Endometrial microvascular endothelial cells (primary cell): ENCODE measurements at regions not wholly inside any gene's neighbourhood (a gene's known extent, or its start where the extent isn't known, plus 50 kb on each side); places are given as distances from the start of the nearest gene placed in this dataset.

Source experiments
- in situ Hi-C: cut with HindIII; loops from 2 replicates; pipeline ENCODE4 v1.10.0; 2017; ENCODE audit warnings: low sequenced_read_pairs, low pct_unique_long_range_greater_than_20kb; ENCODE audit errors: inconsistent ontology term

DNA sequence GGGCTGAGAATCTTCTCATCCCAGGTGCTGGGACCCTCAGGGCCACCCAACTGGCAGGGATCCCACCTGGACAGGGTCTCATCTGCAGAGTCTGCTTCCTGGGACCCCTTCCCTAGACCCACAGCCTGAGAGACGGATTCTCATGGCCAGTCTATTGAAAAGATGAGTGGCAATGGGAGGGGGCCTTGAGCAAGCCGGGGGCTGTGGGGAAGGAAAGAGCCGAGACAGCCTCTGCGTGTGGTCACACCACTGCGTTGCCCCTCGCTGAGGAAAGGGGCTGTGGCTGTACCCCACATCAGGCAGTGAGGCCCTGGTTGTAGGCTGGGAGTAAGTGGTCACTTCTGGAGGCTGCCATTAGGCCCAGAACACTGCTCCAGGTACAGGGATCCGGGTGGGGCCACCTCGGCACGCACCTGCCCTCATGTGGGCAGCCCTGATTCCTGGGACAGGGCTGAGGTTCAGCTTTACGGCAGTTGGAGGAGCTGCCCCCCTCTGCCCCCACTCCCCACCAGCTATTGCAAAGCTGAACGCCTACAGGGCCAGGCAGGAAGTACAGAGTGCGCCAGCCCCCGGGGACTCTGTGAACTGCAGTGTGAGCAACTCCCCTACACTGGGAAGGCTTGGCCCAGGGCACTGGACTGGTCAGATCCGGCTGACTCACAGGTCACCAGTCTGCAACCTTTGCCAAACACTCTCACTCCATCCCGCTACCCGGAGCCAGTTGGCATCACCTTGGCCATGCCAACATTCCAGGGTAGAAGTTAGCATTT lies 106.9 kb downstream of the RIPK4 start:
- in situ Hi-C loops = no loop called here

DNA sequence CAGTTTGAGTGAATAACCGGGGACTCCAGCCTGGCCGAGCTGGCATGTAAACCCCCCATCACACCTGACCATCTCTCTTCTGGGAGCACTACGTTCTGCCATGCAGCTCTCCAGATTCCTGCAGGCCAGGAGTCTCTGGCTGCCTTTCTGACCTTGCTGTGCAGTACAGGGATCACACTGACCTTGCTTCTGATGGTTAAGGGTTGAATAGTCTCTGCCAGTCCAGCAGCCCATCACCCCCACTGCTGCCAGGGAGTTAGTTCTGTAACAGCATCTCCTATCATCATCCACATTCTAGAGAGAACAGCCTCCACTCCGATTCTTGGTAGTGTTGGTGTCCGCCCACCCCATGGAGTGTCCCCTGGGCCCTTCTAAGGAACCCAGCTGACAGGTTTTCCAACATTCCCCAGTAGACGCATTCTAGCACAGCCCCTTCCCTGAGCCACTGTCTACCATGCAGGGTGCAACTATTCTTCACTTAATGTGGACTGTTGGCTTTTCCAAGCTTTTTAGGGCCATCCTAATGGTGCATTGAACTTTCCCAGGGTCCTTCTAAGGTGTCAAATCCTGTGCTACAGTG lies 109.8 kb downstream of the RIPK4 start:
- in situ Hi-C loops = no loop called here

DNA sequence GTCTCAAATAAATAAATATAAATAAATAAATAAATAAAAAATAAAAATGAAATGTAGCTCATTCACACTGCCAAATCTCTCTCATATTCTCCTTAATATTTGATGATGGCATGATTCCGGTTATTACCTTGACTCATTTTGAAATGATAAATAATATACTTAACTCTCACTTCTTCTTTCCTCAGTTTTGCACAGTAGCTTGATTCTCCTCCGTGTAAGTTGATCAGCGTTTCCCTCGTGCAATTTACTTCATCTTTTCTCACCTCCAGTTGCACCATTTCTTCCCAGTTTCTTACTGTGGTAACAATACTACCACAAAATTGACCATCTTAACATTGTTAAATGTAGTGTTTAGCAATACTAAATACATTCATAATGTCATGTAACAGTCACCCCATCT lies 111.6 kb downstream of the RIPK4 start:
- in situ Hi-C loops = no loop called here

DNA sequence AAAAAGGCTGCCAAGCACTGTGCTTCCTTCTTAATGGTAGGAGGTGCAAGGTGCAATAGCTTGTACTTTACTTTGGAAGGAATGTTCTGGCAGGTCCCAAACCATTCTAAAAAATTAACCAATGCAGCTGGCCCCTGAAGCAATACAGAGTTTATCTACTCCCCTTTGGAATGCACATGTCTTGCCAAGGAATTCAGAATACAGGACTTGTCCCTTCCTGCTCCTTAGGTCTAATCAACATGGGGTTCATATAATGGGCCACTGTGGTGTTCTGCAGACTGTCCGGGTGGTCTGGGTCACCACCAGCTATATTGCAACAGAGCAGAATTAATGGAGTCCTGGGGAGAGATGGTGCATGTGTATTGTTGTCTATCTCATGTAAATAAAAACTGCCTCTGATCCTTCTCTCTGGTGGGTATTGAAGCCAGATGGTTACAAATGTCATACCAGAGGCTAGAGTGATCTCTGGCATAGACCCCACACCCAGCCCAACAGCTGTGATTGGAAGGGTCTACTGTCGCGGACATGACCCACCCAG lies 112.8 kb downstream of the RIPK4 start:
- in situ Hi-C loops = no loop called here

DNA sequence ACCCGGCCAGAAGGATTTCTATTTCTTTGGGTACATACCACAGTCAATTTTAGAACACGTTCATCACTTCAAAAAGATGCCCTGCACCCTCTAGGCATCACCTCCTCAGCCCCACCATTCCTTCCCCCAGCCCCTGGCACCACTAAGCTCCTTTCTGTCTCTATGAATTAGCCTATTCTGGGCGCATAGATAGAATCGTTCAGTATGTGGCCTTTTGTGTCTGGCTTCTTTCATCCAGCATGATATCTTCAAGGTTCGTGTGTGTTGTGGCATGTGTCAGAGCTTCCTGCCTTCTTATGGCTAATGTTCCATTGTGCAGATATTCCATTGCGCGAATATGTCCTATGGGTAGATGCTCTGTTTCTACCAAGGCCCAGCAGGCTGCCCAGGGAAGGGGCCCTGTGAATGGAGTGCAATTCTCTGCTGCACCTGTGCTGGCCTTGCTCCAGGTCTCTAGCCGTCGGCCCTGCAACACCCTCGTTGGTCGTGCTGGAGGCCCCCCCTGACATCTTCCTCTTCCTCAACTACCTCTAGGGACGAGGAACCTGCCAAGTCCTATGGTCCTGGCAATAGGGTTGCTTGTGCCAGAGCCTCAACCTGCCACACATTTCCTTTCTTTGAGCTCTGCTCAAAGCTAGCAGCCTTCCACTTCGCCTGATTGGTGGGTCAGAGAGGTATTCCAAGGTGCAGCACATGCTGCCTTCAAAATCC lies 113.5 kb downstream of the RIPK4 start:
- in situ Hi-C loops = no loop called here

DNA sequence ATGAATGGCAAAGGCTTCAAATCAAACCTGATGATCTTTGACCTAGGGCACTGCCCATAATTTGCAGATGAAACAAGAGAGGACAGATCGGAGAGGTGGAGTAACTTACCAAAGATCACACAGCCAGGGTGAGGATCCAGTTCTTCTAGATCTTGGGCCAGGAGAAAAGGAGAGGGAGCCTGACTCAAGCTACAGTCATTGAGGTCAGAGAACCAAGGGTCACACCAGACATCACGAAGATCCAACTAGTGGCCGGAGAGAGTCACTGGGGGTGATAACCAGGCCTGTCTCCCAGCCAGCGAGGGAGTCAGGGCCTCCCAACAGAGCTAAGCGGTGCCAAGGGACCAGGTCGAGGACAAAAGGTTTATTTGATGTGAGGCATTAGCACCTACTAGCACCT lies 115.0 kb downstream of the RIPK4 start:
- in situ Hi-C loops = no loop called here

DNA sequence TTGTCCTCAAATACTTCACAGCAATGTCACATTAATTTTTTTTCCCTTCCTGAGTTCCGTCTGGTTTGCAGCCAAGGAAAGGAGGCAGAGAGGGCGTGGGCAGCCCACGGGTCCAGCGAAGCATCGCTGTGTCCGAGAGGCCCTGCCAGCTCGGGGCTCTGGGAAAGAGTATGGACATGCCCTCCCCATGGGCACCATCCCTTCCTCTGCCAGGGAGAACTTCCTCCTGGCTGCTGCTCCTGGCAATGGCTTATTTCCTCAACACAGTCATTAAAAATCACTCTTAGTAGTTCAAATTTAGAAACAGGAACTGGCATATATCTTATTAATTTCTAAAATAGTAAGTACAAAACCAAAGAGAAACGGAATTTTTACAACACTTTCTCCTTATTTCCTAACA lies 115.4 kb downstream of the RIPK4 start:
- in situ Hi-C loops = no loop called here

DNA sequence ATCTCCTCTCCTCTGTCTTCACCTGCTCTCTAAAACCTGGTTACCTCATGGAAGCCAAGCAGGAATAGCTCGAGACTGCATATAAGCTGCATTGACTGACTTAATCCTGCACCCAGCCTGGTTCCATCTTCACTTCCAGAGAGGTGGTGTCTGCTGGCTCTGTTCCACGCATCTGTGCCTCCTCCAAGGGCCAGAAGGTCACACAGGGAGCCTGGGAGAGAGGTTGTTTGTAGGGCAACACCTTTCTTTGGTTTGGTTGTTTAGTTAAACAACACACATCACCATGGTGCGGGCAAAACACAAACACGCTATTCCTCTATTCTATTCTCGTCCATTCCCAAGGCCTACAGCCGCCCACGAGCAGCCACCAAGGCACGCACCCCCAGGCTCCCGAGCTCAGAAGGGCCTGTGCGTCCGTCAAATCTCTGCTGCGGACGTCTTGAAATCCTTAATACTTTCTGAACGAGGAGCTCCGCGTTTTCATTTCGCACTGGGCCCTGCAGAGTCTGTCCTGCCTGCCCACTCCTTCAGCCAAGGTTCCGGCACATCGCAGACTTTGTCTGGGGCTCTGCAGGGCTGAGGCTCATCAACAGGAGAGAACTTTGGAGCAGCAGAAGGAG lies 116.2 kb downstream of the RIPK4 start:
- in situ Hi-C loops = no loop called here

DNA sequence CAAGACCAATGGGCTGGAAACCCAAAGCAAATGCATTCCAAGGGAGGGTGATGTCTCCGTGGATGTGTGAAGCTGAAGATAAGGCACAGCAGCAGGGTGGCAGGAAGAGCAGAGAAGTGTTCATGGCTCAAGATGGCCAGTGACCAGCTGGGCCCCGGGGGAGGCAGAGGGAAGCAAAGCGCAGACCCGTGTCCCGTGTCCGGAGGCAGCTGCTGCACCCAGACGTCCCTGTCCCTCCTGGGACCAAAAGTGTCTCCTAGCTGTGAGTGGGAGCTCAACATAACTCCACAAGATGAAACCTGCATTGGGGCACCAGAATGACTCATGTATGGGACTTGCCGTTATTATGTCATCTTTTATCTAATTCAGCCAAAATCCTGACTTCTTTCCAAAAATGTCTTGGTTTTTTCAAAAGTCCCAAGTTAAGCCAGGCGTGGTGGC lies 118.2 kb downstream of the RIPK4 start:
- in situ Hi-C loops = no loop called here

DNA sequence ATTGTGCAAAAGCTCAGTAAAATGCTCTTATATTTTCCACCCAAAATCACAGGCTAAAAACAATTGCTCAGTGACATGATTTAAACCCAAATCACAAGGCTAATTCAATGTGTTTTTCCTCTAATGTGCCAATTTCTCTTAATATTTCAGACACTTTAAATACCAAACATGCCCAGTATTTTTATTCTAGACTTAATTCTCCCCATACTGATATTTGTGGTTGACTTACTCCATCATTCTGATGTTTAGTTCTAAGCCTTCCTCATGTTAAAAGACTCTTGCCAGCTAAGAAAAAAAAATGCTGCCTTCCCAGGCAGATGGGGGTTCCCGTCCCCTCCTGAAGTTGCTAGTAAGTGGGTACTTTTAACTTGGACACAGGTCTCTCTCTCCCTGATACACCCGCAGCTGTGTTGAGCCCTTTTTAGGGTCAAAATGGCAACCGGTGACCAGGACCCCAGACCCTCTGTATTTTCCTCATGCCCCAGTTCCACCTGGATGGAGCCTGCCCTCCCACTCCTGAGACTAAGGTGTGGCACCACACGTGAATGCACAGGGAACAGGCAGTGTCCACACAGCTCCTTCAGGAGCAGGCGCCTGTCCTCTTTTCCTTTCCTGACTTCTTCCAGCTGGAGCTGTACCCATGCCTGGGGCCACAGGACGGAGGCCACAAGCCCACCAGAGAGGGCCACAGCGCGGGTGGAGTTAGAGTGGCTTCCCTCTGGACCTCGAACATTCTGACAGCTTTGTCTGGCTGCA lies 118.9 kb downstream of the RIPK4 start:
- in situ Hi-C loops = no loop called here

DNA sequence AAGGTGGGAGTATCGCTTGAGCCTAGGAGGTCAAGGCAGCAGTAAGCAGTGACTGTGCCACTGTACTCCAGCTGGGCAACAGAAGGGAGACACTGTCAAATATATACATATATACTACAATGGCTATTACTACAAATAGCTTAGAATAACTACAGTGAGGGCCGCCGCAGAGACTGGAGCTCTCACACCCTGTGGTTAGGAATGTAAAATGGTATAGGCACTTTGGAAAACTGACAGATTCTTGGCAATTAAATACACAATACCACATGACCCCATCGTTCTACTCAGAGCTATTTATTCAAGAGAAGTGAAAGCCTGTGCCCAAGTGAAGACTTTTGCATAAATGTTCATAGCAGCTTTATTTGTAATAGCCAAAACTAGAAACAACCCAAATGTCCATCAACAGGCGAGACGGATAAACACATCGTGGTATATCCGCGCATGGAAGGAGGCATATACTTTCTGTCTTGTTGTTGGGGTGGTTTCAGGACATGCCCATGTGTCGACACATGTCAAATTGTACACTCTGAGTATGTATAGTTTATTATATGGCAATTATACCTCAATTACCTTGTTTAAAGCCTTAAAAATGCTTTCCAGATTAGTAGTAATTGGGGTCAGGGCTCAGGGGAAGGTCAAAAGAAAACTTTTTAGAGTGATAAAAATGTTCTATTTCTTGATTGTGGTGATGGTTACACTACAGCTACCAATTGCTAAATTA lies 123.4 kb downstream of the RIPK4 start:
- in situ Hi-C loops = no loop called here

DNA sequence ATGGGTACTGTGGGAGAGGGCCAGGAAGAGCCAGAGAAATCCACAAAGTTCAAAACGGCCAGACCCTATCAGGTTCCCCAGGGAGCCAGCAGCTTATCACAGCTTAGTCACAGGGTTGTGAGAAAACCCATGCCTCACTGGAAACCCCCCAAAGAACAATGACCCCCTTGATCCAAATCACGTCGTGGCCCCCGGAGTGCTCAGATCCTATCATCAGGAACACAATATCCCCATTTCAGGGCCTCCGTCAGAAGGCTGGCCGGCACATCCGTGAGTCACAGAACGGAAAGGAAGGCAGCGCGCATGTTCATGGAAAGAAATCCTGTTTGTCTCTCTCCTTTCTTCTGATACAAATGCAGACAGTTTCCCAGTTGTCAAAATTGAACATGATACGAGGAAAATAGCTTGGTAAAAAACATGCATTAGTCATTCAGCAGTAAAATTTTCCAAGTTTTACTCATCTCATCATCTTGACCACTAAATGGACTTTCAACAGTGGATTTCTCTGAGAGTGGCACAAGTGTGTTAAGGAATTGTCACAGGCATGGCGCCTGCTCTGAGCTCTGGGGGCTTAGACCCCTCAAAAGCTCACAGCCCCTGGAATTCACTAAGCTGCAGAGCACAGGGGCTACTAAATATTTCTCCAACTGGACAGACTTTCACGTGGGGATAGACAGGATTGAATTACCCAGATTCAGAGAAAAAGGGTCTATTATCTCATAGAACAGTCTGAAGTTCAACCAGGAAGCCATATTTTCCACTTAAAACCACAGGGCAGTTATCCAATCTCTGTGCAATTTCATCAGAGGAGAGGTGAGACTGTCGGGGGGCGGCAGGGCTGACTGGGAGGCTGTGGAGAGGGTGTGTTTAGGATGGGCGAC lies 124.8 kb downstream of the RIPK4 start:
- in situ Hi-C loops = no loop called here

DNA sequence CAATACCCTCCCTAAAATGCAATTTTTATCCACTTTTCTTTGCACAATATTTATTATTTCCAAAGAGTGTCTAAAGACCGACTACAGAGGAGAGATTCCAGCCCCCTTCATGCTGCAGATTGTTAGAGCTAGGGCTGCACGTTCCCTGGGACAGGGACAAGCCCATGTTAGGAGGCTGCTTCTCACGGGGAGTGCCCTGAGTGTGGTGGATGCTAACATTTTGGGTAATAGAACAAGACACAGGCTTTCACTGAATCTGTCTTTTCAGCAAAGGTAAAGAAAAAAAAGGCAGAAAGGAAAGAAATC lies 125.4 kb downstream of the RIPK4 start:
- in situ Hi-C loops = no loop called here

DNA sequence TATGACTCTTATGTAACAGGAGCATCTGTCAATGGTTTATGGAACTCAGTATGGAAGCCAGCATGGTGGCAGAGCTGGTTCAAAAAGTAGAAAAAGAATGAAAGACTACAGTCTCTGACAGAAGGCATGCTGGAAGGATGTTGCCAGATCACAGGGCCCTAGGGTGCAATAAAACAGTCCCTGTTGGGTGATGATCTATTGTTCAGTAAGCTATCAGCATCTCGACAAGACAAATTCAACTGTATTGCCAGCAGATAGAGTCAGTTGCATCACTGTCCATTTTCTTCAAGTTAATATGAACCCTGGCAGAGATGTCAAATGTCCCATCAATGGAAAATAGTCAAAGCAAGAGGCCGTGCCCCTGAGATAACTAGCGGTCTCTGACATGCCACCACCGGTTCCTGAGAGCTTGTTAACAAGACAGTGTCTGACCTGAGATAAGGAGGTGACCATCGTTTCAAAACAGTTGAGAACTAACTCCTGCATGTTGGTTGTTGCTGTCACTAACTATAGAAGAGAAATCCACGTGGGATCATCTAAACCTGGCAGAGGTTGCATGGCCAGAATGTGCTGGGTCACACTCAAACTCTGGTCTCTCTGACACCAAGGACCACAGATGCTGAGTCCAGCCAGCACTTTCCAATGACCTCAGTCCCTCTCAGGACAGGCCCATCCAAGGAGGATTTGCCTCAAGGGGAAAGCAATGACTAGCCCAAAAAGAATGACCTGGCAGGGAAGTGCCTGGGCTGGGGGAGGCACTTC lies 125.9 kb downstream of the RIPK4 start:
- in situ Hi-C loops = no loop called here

DNA sequence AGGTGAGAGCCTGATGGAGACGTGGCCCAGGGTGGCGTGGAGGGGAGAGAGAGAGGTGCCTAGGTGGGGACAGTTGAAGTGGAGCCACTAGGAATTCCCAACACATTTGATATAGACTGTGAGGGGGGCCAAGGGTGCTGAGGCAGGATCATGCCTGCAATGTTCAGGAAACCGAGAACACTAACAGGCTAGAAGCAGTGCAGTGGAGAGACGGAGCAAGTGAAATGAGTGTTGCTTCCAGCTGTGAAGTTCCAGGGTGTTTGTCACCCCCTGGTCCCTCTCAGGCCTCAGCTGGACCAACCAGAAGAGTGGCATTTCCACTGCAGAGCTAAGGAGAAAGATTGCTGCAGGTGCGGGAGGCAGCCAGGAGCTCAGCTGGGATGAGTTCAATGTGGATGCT lies 127.1 kb downstream of the RIPK4 start:
- in situ Hi-C loops = no loop called here

DNA sequence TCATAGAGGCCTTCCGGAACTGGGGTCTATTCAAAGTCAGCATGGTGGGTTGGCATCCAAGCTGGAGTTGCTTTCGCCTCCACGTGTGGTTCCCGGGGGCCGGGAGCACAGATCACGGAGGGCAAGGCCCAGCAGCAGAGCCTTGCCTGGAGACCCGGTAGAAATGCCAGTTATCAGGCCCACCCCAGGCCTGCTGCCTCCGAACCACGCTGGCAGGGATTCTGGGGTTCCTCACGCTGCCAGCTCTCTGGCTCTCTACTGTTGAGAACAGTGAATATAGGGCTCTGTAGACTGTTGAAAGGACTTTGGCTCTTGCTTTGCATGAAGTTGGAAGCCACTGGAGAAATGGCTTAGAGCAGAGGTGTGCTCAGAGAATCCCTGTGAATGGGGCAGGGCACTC lies 127.5 kb downstream of the RIPK4 start:
- in situ Hi-C loops = no loop called here

DNA sequence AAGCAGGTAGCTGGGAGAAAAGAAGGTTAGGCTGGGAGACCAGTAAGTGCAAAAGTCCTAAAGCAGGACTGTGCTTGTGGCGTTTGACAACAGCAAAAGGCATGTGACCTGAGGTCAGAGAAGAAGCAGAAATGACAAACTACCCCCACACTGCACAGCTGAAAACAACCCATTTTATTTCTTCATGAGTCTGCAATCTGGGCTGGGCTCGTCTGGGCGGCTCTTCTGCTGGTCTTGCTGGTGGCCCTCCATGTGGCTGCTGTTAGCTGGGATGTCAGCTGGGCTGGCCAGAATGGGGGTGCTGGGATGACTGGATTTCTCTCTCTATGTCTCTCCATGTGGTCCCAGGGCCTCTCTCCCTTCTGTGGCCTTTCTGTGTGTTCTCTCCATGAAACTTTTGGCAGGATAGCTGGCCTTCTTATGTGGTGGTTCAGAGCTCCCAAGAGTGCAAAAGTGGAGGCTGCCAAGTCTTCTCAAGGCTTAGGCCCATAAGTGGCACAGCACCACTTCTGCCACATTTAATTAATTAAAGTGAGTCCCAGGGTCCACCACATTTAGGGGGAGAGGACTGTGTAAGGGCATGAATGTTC lies 128.6 kb downstream of the RIPK4 start:
- in situ Hi-C loops = no loop called here
